SU-DHL-6 (cell line): ENCODE measurements at regions not wholly inside any gene's neighbourhood (a gene's known extent, or its start where the extent isn't known, plus 50 kb on each side); places are given as distances from the start of the nearest gene placed in this dataset.

Source experiments
- CTCF ChIP-seq: fragments of 200-600 bp; sonication (generic); IDR thresholded peaks from one replicate; pipeline ENCODE4 v1.5.1; 2017; ENCODE audit warnings: antibody characterized with exemption, mild to moderate bottlenecking, low read length, moderate library complexity; ENCODE audit not compliant: insufficient read depth, poor library complexity, severe bottlenecking
- EZH2phosphoT487 ChIP-seq: fragments of 200-600 bp; sonication (generic), shearing (Covaris generic); conservative IDR thresholded peaks from 2 replicates; pipeline ENCODE4 v1.6.1; 2018; ENCODE audit warnings: mild to moderate bottlenecking, antibody characterized with exemption, low read length, moderate library complexity, mixed read lengths

GRCh38 chr17:33416131-33416530, 123.0 kb upstream of the ASIC2 start:
- TF ChIP-seq CTCF (no peak), EZH2phosphoT487 (no peak)
